MM.1S (cell line): ENCODE measurements at regions not wholly inside any gene's neighbourhood (a gene's known extent, or its start where the extent isn't known, plus 50 kb on each side); places are given as distances from the start of the nearest gene placed in this dataset.

Experiments
- DNase-seq: peaks from one replicate; pipeline ENCODE4 v3.0.0-alpha.2; 2015
- H2AFZ ChIP-seq: fragments of 300-600 bp; sonication (generic); 2 replicates; pipeline ENCODE4 v1.6.0; 2016; ENCODE audit warnings: antibody characterized with exemption, low read length
- H3F3A ChIP-seq: fragments of 300-600 bp; sonication (generic); 2 replicates; pipeline ENCODE4 v1.6.1; 2016; ENCODE audit warnings: mild to moderate bottlenecking, antibody characterized with exemption, low read length, moderate library complexity, mixed read lengths; ENCODE audit not compliant: insufficient read depth
- H3K27ac ChIP-seq: fragments of 300-600 bp; sonication (generic); 2 replicates; pipeline ENCODE4 v1.5.1; 2016; ENCODE audit warnings: mild to moderate bottlenecking, low read length
- H3K27me3 ChIP-seq: fragments of 300-600 bp; sonication (generic); replicated peaks from 2 replicates; pipeline ENCODE4 v1.6.0; 2016; ENCODE audit warnings: low read length; ENCODE audit not compliant: insufficient read depth
- H3K36me3 ChIP-seq: fragments of 300-600 bp; sonication (generic); replicated peaks from 2 replicates; pipeline ENCODE4 v1.6.1; 2016; ENCODE audit warnings: mild to moderate bottlenecking, low read length, mixed read lengths; ENCODE audit not compliant: insufficient read depth
- H3K4me1 ChIP-seq: fragments of 300-600 bp; sonication (generic); 2 replicates; pipeline ENCODE4 v1.6.1; 2016; ENCODE audit warnings: low read length, mixed read lengths
- H3K4me2 ChIP-seq: fragments of 300-600 bp; sonication (generic); 2 replicates; pipeline ENCODE4 v1.6.0; 2016; ENCODE audit warnings: low read depth, low read length
- H3K4me3 ChIP-seq: fragments of 300-600 bp; sonication (generic); 2 replicates; pipeline ENCODE4 v1.5.1; 2016; ENCODE audit warnings: low read length, mixed read lengths
- H3K79me2 ChIP-seq: fragments of 300-600 bp; sonication (generic); 2 replicates; pipeline ENCODE4 v1.6.1; 2016; ENCODE audit warnings: mixed run types, low read length, mixed read lengths
- H3K9ac ChIP-seq: fragments of 300-600 bp; sonication (generic); 2 replicates; pipeline ENCODE4 v1.6.1; 2016; ENCODE audit warnings: low read length, mixed read lengths
- H3K9me2 ChIP-seq: fragments of 300-600 bp; sonication (generic); replicated peaks from 2 replicates; pipeline ENCODE4 v1.6.1; 2016; ENCODE audit warnings: mild to moderate bottlenecking, low read length, mixed read lengths; ENCODE audit not compliant: insufficient read depth
- H3K9me3 ChIP-seq: fragments of 300-600 bp; sonication (generic); replicated peaks from 2 replicates; pipeline ENCODE4 v1.6.1; 2016; ENCODE audit warnings: mild to moderate bottlenecking, low read length, mixed read lengths; ENCODE audit not compliant: insufficient read depth
- H4K20me1 ChIP-seq: fragments of 300-600 bp; sonication (generic); 2 replicates; pipeline ENCODE4 v1.6.1; 2016; ENCODE audit warnings: mild to moderate bottlenecking, low read length, moderate library complexity, mixed read lengths; ENCODE audit not compliant: insufficient read depth
- CTCF ChIP-seq: fragments of 300-600 bp; sonication (generic); IDR thresholded peaks from 2 replicates; pipeline ENCODE4 v1.5.1; 2016; ENCODE audit warnings: antibody characterized with exemption, low read length, mixed read lengths
- EZH2 ChIP-seq: fragments of 300-600 bp; sonication (generic); optimal IDR thresholded peaks from 2 replicates; pipeline ENCODE3; 2017; ENCODE audit warnings: low read depth, mild to moderate bottlenecking, antibody characterized with exemption, low read length, mixed read lengths
- EZH2phosphoT487 ChIP-seq: fragments of 300-600 bp; sonication (generic); IDR thresholded peaks from 2 replicates; pipeline ENCODE4 v1.6.1; 2018; ENCODE audit warnings: antibody characterized with exemption, low read length

- no peaks in the 10 kb centered on the region for H3K36me3 ChIP-seq
- H3F3A ChIP-seq = no peaks in the 10 kb centered on the region
- H3K27me3 ChIP-seq = no peaks in the 10 kb centered on the region
- H3K9me2 ChIP-seq = no peaks in the 10 kb centered on the region
- no peak overlapping the region for H3K9ac ChIP-seq
- H3K27ac ChIP-seq = no peak overlapping the region
- no peaks in the 10 kb centered on the region for H3K79me2 ChIP-seq
- H3K9me3 ChIP-seq = no peaks in the 10 kb centered on the region
- no peak overlapping the region for H2AFZ ChIP-seq
- no peak overlapping the region for H3K4me3 ChIP-seq
- no peaks in the 10 kb centered on the region for H3K4me1 ChIP-seq
- TF ChIP-seq CTCF (no peak), EZH2 (no peak), EZH2phosphoT487 (no peak)
- H4K20me1 ChIP-seq = no peaks in the 10 kb centered on the region
- H3K4me2 ChIP-seq = no peak overlapping the region
- DNase-seq = no peak
Observed at GRCh38 chr14:71231521-71232393, 324.5 kb downstream of the PCNX1 start.

- no peak overlapping the region for H3K4me3 ChIP-seq
- no peaks in the 10 kb centered on the region for H3K79me2 ChIP-seq
- no peaks in the 10 kb centered on the region for H3K4me1 ChIP-seq
- H3K27ac ChIP-seq = no peak overlapping the region
- H2AFZ ChIP-seq = no peak overlapping the region
- no peak for TF ChIP-seq EZH2
- no peak for TF ChIP-seq EZH2phosphoT487
- no peak for TF ChIP-seq CTCF
- H3K36me3 ChIP-seq = no peaks in the 10 kb centered on the region
- no peak overlapping the region for H3K4me2 ChIP-seq
- H3K27me3 ChIP-seq = no peaks in the 10 kb centered on the region
- H3K9me3 ChIP-seq = no peaks in the 10 kb centered on the region
- DNase-seq = no peak
- H3K9me2 ChIP-seq = no peaks in the 10 kb centered on the region
- no peak overlapping the region for H3K9ac ChIP-seq
- H3F3A ChIP-seq = no peaks in the 10 kb centered on the region
- no peaks in the 10 kb centered on the region for H4K20me1 ChIP-seq
Observed at GRCh38 chr14:71232506-71232905, 325.2 kb downstream of the PCNX1 start.

GRCh38 chr14:71235875-71236274 is 328.6 kb downstream of the PCNX1 start:
- no peak overlapping the region for H3K9ac ChIP-seq
- H3K27me3 ChIP-seq = no peaks in the 10 kb centered on the region
- no peak overlapping the region for H3K27ac ChIP-seq
- H4K20me1 ChIP-seq = no peaks in the 10 kb centered on the region
- no peaks in the 10 kb centered on the region for H3F3A ChIP-seq
- no peak for TF ChIP-seq CTCF
- no peak for TF ChIP-seq EZH2phosphoT487
- no peak for TF ChIP-seq EZH2
- H3K4me2 ChIP-seq = no peak overlapping the region
- no peak overlapping the region for H2AFZ ChIP-seq
- H3K4me3 ChIP-seq = no peak overlapping the region
- DNase-seq = no peak
- no peaks in the 10 kb centered on the region for H3K9me2 ChIP-seq
- H3K4me1 ChIP-seq = no peaks in the 10 kb centered on the region
- H3K36me3 ChIP-seq = no peaks in the 10 kb centered on the region
- no peaks in the 10 kb centered on the region for H3K9me3 ChIP-seq
- no peaks in the 10 kb centered on the region for H3K79me2 ChIP-seq
